GM23338 (cell line): ENCODE measurements at regions not wholly inside any gene's neighbourhood (a gene's known extent, or its start where the extent isn't known, plus 50 kb on each side); places are given as distances from the start of the nearest gene placed in this dataset.

Experiments used
- ATAC-seq: fragments of 200-7000 bp; cut with Tn5 transposase; 3 replicates; pipeline ENCODE4 v1.9.1; 2020
- DNase-seq: peaks from one replicate; pipeline ENCODE4 v3.0.0-alpha.2; 2015; ENCODE audit warnings: low spot score
- H2AFZ ChIP-seq: fragments of 200-600 bp; sonication (generic); 2 replicates; pipeline ENCODE4 v1.8.0; 2016; ENCODE audit warnings: antibody characterized with exemption, mild to moderate bottlenecking, moderate library complexity
- H3F3A ChIP-seq: fragments of 200-600 bp; sonication (generic); replicated peaks from 2 replicates; pipeline ENCODE4 v1.8.0; 2017; ENCODE audit warnings: antibody characterized with exemption, mixed run types, low read depth
- H3K27ac ChIP-seq: fragments of 200-600 bp; sonication (generic); 2 replicates; pipeline ENCODE4 v1.6.1; 2016; ENCODE audit warnings: low read depth
- H3K27me3 ChIP-seq: fragments of 200-600 bp; sonication (generic); 2 replicates; pipeline ENCODE4 v1.8.0; 2016; ENCODE audit warnings: mild to moderate bottlenecking, mixed run types, moderate library complexity; ENCODE audit not compliant: insufficient read depth
- H3K36me3 ChIP-seq: fragments of 200-600 bp; sonication (generic); 2 replicates; pipeline ENCODE4 v1.8.0; 2016; ENCODE audit warnings: mild to moderate bottlenecking; ENCODE audit not compliant: insufficient read depth
- H3K4me1 ChIP-seq: fragments of 200-600 bp; sonication (generic); 2 replicates; pipeline ENCODE4 v1.8.0; 2016; ENCODE audit warnings: mild to moderate bottlenecking, moderate library complexity; ENCODE audit not compliant: insufficient read depth
- H3K4me2 ChIP-seq: fragments of 200-600 bp; sonication (generic); 2 replicates; pipeline ENCODE4 v1.7.1; 2017; ENCODE audit warnings: mixed run types
- H3K4me3 ChIP-seq: fragments of 200-600 bp; sonication (generic); 2 replicates; pipeline ENCODE4 v1.6.1; 2016; ENCODE audit warnings: mixed run types
- H3K79me2 ChIP-seq: fragments of 200-600 bp; sonication (generic); replicated peaks from 2 replicates; pipeline ENCODE4 v1.8.0; 2017; ENCODE audit warnings: mild to moderate bottlenecking; ENCODE audit not compliant: insufficient read depth
- H3K9me2 ChIP-seq: fragments of 200-600 bp; sonication (generic); 2 replicates; pipeline ENCODE4 v1.8.0; 2017; ENCODE audit not compliant: insufficient read depth
- H4K20me1 ChIP-seq: fragments of 200-600 bp; sonication (generic); replicated peaks from 2 replicates; pipeline ENCODE4 v1.8.0; 2017; ENCODE audit warnings: mild to moderate bottlenecking; ENCODE audit not compliant: insufficient read depth
- H3K27ac Mint-ChIP-seq: 2 replicates; pipeline ENCODE4 v1.8.0; 2020; ENCODE audit warnings: inconsistent platforms, mild to moderate bottlenecking, moderate library complexity, mixed read lengths
- H3K27me3 Mint-ChIP-seq: 3 replicates; pipeline ENCODE4 v1.8.0; 2022; ENCODE audit warnings: low read depth, mild to moderate bottlenecking, moderate library complexity, mixed read lengths, inconsistent platforms; ENCODE audit not compliant: insufficient read depth, poor library complexity
- H3K36me3 Mint-ChIP-seq: 3 replicates; pipeline ENCODE4 v1.8.0; 2021; ENCODE audit warnings: low read depth, mild to moderate bottlenecking, inconsistent platforms, moderate library complexity, mixed read lengths
- H3K4me1 Mint-ChIP-seq: 3 replicates; pipeline ENCODE4 v1.8.0; 2020; ENCODE audit warnings: mild to moderate bottlenecking, inconsistent platforms, mixed read lengths
- H3K4me3 Mint-ChIP-seq: 3 replicates; pipeline ENCODE4 v1.8.0; 2021; ENCODE audit warnings: moderate library complexity, mild to moderate bottlenecking, inconsistent platforms, mixed read lengths
- H3K9me3 Mint-ChIP-seq: 3 replicates; pipeline ENCODE4 v1.8.0; 2020; ENCODE audit warnings: moderate library complexity, mild to moderate bottlenecking, inconsistent platforms, mixed read lengths
- CREB1 ChIP-seq: fragments of 250-450 bp; sonication (Bioruptor Pico); IDR thresholded peaks from 2 replicates; pipeline ENCODE4 v1.5.0; 2020; ENCODE audit warnings: low read depth, mild to moderate bottlenecking, moderate library complexity
- CTCF ChIP-seq, 2 experiments: fragments of 200-600 bp in 1 of 2; sonication (generic) in 1 of 2; conservative IDR thresholded peaks; 2 replicates each; pipeline versions ENCODE4 v1.5.1 to v1.6.1; 2016 to 2017; ENCODE audit warnings: antibody characterized with exemption in 2 of 2, low read depth in 2 of 2, mild to moderate bottlenecking in 2 of 2, moderate library complexity in 1 of 2
- ETS1 ChIP-seq: IDR thresholded peaks from 2 replicates; pipeline ENCODE4 v1.6.1; 2016; ENCODE audit warnings: antibody characterized with exemption
- EZH2 ChIP-seq: fragments of 200-600 bp; sonication (generic); IDR thresholded peaks from one replicate; pipeline ENCODE4 v1.8.0; 2017; ENCODE audit warnings: antibody characterized with exemption, mild to moderate bottlenecking, low read depth; ENCODE audit not compliant: unreplicated experiment
- EZH2phosphoT487 ChIP-seq: fragments of 200-600 bp; sonication (generic); IDR thresholded peaks from one replicate; pipeline ENCODE4 v1.8.1; 2018; ENCODE audit warnings: antibody characterized with exemption; ENCODE audit not compliant: unreplicated experiment
- JUNB ChIP-seq: IDR thresholded peaks from one replicate; pipeline ENCODE4 v1.6.1; 2016; ENCODE audit warnings: antibody characterized with exemption; ENCODE audit not compliant: unreplicated experiment
- NANOG ChIP-seq: IDR thresholded peaks from 2 replicates; pipeline ENCODE4 v1.6.1; 2016; ENCODE audit warnings: antibody characterized with exemption, borderline replicate concordance
- POLR2AphosphoS5 ChIP-seq: IDR thresholded peaks from 2 replicates; pipeline ENCODE4 v1.6.1; 2016; ENCODE audit warnings: antibody characterized with exemption, low read depth
- REST ChIP-seq: IDR thresholded peaks from one replicate; pipeline ENCODE4 v1.6.1; 2018; ENCODE audit warnings: antibody characterized with exemption; ENCODE audit not compliant: unreplicated experiment
- STAT1 ChIP-seq: IDR thresholded peaks from one replicate; pipeline ENCODE4 v1.6.1; 2016; ENCODE audit warnings: antibody characterized with exemption; ENCODE audit not compliant: unreplicated experiment
- ZNF114 ChIP-seq: fragments of 250-450 bp; sonication (Bioruptor Pico); IDR thresholded peaks from 2 replicates; pipeline ENCODE4 v1.5.0; 2020; ENCODE audit warnings: mild to moderate bottlenecking, moderate library complexity
- ZNF331 ChIP-seq: fragments of 250-450 bp; sonication (Bioruptor Pico); IDR thresholded peaks from 2 replicates; pipeline ENCODE4 v1.5.0; 2020; ENCODE audit warnings: low read depth, mild to moderate bottlenecking, moderate library complexity
- ZNF462 ChIP-seq: fragments of 250-450 bp; sonication (Bioruptor Pico); IDR thresholded peaks from 2 replicates; pipeline ENCODE4 v1.5.0; 2020; ENCODE audit warnings: mild to moderate bottlenecking, moderate library complexity

- no peak for TF ChIP-seq EZH2
- no peak for TF ChIP-seq CTCF (conservative IDR thresholded peaks at IDR 0.05; ENCODE audit: low read depth in 2 of 2)
- TF ChIP-seq ETS1 = no peak
- no peak for TF ChIP-seq ZNF462
- TF ChIP-seq EZH2phosphoT487 = no peak
- no peak for TF ChIP-seq REST
- TF ChIP-seq POLR2AphosphoS5 = no peak
- no peak for TF ChIP-seq JUNB
- no peak for TF ChIP-seq STAT1
- no peak for TF ChIP-seq NANOG
- no peak for TF ChIP-seq ZNF331 (CRISPR knock-in tag)
- TF ChIP-seq CREB1 (CRISPR knock-in tag) = no peak
- TF ChIP-seq ZNF114 (CRISPR knock-in tag) = no peak
- Mint-ChIP-seq H3K36me3 (no peaks in the 10 kb centered on the region), H3K9me3 (no peaks in the 10 kb centered on the region), H3K4me3 (no peak overlapping the region), H3K4me1 (peaks cover 12% of the 10 kb centered on the region), H3K27ac (no peak overlapping the region; the same call in 1 of the 2 replicates), H3K27me3 (peaks cover 4% of the 10 kb centered on the region)
- H2AFZ ChIP-seq = peak overlapping the region; percentile 76; the same call in 1 of the 2 replicates
- H4K20me1 ChIP-seq = no peaks in the 10 kb centered on the region
- H3K27me3 ChIP-seq = no peaks in the 10 kb centered on the region
- DNase-seq = no peak
- H3K79me2 ChIP-seq = no peaks in the 10 kb centered on the region
- H3K9me2 ChIP-seq = 0 out of 2 replicates have a peak, but pooled peaks cover 3% of the 10 kb centered on the region
- no peak overlapping the region for H3K4me2 ChIP-seq
- ATAC-seq = no peak
- H3K4me3 ChIP-seq = no peak overlapping the region
- no peaks in the 10 kb centered on the region for H3F3A ChIP-seq
- no peaks in the 10 kb centered on the region for H3K4me1 ChIP-seq
- H3K36me3 ChIP-seq = no peaks in the 10 kb centered on the region
- H3K27ac ChIP-seq = no peak overlapping the region
Measured at GRCh38 chr6:163738304-163738703, 323.8 kb downstream of the QKI start.
